Neural progenitor cell (in vitro differentiated cells): ENCODE measurements at regions not wholly inside any gene's neighbourhood (a gene's known extent, or its start where the extent isn't known, plus 50 kb on each side); places are given as distances from the start of the nearest gene placed in this dataset.

Source experiments
- EZH2 ChIP-seq: fragments of 200-600 bp; sonication (generic); IDR thresholded peaks from 2 replicates; pipeline ENCODE4 v1.6.1; 2017; ENCODE audit warnings: antibody characterized with exemption, mild to moderate bottlenecking, moderate library complexity
- EZH2phosphoT487 ChIP-seq: fragments of 200-600 bp; sonication (generic); IDR thresholded peaks from 2 replicates; pipeline ENCODE4 v1.6.1; 2017; ENCODE audit warnings: antibody characterized with exemption
- TF ChIP-seq, protein P1 (sequence below): fragments of 200-600 bp; sonication (generic); IDR thresholded peaks from 2 replicates; pipeline ENCODE4 v1.5.1; 2017; ENCODE audit warnings: antibody characterized with exemption, mild to moderate bottlenecking

DNA sequence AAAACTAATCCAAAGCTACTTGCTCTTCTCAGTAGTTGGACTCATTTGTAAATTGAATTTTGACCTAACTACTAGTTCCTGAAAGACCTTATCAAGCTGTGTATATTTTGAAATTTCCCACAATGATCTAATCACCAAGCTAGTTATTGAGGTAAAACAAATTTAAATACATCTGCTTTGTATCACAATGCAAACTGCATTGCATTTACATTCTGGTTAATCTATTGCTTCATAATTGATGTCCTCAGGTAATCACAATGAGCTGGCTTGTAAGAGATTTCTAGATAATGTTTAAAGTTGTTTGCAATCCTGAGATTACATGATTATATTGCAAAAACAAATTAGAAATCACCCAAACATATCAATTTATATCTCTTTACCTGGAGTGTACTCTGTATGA is 848.8 kb downstream of the HACE1 start:
- TF ChIP-seq, protein P1, sequence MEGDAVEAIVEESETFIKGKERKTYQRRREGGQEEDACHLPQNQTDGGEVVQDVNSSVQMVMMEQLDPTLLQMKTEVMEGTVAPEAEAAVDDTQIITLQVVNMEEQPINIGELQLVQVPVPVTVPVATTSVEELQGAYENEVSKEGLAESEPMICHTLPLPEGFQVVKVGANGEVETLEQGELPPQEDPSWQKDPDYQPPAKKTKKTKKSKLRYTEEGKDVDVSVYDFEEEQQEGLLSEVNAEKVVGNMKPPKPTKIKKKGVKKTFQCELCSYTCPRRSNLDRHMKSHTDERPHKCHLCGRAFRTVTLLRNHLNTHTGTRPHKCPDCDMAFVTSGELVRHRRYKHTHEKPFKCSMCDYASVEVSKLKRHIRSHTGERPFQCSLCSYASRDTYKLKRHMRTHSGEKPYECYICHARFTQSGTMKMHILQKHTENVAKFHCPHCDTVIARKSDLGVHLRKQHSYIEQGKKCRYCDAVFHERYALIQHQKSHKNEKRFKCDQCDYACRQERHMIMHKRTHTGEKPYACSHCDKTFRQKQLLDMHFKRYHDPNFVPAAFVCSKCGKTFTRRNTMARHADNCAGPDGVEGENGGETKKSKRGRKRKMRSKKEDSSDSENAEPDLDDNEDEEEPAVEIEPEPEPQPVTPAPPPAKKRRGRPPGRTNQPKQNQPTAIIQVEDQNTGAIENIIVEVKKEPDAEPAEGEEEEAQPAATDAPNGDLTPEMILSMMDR: no peak
- TF ChIP-seq EZH2 (no peak), EZH2phosphoT487 (no peak)
